NAMALWA (cell line): ENCODE measurements at regions not wholly inside any gene's neighbourhood (a gene's known extent, or its start where the extent isn't known, plus 50 kb on each side); places are given as distances from the start of the nearest gene placed in this dataset.
"Not testable (repeated sequence)": the region's sequence is repeated elsewhere in the genome, so short reads cannot be mapped to it uniquely, and the experiment has no call there.

Experiments
- DNase-seq: peaks from one replicate; pipeline ENCODE4 v3.0.0-alpha.2; 2015; ENCODE audit warnings: low spot score

- no peak for DNase-seq
Measured at GRCh38 chr4:135434936-135435335, 1233.3 kb upstream of the PABPC4L start.

DNA sequence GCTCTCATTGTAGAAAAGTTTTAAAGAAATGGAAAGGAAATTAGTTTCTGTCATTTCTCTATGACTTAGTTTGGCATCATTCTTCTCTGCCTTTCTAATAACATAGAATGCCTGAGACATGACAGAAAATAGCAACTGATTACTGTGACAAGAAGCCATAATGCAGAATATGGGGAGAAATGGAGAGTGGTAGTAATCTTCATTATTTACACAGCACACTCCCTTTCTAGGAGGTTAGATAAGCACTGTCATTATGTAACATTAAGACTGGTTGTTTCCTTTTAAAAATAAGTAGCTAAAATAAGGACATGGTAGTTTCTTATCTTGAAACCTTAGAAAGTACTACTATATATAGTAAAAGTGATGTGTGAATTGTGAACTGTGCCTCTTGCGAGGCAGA lies 1227.9 kb upstream of the PABPC4L start:
- DNase-seq = no peak

GRCh38 chr4:135418353-135418752 lies 1216.8 kb upstream of the PABPC4L start:
- peak; percentile 43 for DNase-seq

DNA sequence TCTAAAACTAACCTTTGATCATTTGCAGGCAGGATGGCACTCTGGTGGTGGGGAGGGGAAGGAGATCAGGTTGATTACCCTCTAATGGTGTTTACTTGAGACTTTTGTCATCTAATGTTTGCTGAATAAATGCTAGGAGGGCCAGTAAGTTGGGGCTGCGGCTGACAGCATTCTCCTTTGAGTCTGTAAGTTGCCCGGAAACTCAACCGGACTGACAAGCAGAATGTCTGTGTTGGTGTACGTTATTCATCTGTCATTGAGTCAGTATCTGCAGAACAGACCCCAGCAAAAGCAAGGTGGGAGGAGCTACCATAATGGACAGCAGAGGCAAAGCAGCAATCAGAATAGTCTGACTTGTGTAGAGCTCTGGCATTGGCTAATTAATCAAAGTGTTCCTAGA lies 1210.6 kb upstream of the PABPC4L start:
- no peak for DNase-seq

DNA sequence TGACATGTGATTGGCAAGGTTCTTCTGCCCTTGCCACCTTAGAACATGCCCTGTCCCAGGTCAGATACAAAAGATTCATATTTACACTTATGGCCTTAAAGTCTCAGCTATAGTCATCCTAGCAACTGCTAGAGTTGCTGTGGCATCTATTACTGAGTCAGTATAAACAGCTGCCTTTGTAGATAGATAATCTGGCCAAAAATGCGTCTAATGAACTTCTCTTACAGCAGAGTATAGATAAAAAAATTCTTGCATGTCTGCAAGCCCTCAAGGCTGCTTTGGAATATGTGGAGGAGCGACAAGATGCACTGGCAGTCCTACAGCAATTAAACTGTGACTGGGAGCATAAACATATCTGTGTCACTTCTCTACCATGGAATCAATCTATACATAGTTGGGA lies 1209.7 kb upstream of the PABPC4L start:
- DNase-seq = no peak

- not testable (repeated sequence) for DNase-seq
Measured at GRCh38 chr4:135409261-135409660, 1207.7 kb upstream of the PABPC4L start.

DNA sequence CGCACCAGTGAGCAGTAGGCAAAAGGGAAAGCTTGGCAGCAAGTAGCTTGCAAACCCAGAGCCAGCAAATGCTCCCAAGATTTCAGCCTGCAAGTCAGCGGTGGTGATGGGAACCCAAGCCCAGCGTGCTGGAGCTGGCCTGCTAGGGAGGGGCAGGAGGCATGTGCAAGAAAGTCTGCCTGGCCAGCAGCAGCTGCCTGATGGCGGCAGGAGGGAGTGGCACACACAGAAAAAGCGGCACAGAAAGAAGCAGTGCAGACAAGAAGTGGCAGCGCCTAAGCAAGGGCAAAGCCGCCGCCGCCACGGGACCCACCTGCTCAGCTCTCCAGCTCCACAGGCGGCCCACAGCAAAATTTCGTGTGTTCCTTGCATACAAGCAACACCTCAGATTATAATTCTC lies 1206.5 kb upstream of the PABPC4L start:
- DNase-seq = no peak

- DNase-seq = not testable (repeated sequence)
Measured at GRCh38 chr4:135406597-135406996, 1205.0 kb upstream of the PABPC4L start.

- no peak for DNase-seq
Measured at GRCh38 chr4:135385830-135386581, 1184.4 kb upstream of the PABPC4L start.

DNA sequence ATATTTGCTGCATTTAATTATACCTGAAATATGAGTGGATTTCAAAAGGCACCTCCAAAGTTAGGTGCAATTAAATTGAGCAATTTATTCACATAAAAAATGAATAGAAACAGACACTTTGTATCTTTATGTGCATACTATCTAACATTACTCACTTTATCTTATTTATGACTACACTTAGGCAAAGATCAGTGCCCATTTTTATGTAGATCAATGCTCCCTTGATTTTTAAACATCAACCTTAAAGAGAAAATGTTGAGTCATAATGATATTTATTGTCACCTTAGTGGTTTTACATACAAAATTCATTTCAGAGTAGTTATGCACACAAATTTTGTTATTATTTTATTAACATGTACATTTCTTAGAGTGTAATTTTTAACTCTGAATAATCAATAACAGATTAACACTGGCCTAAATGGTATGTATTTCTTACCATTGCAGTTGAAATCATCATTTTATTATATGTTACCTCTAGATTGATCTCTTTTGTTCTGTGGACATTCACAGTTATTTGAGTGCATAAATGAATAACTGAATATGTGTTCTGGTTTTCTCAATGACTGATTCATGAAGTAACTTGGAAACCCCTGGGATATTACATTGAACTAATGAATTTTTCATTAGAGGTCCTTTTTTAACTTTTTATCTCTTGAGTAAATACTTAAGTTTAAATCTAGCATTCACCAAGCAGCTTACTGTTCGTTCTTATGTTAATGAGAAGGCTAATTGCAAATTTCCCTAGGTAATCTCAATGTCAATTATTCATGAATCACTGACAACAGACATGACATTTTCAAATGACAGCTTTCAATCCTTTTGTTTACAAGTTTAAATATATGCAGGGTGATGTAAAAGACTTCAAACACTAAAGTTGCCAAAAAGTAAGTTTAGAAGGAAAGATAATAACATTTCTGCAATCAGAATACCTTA lies 1182.0 kb upstream of the PABPC4L start:
- DNase-seq = no peak

- DNase-seq = no peak
Measured at GRCh38 chr4:135382280-135382959, 1180.8 kb upstream of the PABPC4L start.

- DNase-seq = no peak
Measured at GRCh38 chr4:135372131-135372530, 1170.5 kb upstream of the PABPC4L start.

DNA sequence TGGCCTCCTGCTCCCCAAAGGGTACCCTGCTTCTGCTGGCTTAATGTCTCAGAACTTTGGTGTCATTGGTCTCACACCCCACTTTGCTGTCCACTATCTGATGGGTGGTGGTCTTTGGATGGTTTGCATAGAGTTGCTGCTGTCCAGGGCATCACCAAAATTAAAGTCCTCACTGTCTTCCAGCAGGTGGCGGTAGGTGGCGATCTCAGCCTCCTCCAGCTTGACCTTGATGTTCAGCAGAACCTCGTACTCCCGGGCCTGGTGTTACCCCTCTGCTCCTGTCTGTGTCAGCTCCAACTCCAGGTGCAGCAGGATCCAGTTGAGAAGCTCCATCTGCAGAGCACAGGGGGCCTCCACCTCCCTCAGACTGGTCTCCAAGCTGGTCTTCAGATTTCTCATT lies 1169.5 kb upstream of the PABPC4L start:
- DNase-seq = peak; percentile 43

- DNase-seq = no peak
Measured at GRCh38 chr4:135368831-135369230, 1167.2 kb upstream of the PABPC4L start.

GRCh38 chr4:135365065-135365464 lies 1163.5 kb upstream of the PABPC4L start:
- DNase-seq = no peak

- DNase-seq = no peak
Measured at GRCh38 chr4:135359128-135359527, 1157.5 kb upstream of the PABPC4L start.

GRCh38 chr4:135357091-135357490 lies 1155.5 kb upstream of the PABPC4L start:
- DNase-seq = no peak

DNA sequence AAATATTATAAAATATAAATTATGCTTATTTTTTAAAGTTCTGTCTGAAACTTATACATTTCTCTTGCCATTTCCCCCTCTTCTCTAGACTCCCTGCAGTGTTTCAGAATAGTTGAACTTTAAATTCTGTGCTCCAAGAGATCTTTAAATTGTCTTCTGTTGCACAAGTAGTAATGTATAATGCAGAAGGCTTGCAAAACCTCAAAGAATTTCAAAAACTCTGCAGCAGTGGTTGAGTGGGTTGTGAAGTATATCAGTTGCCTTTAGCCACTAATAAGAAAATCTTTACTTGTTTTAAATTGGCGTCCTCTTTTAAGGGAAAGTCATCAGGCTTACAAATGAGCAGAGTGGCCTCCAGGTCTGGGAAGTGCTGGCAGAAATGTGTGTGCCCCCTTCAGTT lies 1153.3 kb upstream of the PABPC4L start:
- no peak for DNase-seq

- DNase-seq = no peak
Measured at GRCh38 chr4:135353008-135353407, 1151.4 kb upstream of the PABPC4L start.

GRCh38 chr4:135344492-135344891 lies 1142.9 kb upstream of the PABPC4L start:
- DNase-seq = no peak

- no peak for DNase-seq
Measured at GRCh38 chr4:135338181-135338580, 1136.6 kb upstream of the PABPC4L start.

DNA sequence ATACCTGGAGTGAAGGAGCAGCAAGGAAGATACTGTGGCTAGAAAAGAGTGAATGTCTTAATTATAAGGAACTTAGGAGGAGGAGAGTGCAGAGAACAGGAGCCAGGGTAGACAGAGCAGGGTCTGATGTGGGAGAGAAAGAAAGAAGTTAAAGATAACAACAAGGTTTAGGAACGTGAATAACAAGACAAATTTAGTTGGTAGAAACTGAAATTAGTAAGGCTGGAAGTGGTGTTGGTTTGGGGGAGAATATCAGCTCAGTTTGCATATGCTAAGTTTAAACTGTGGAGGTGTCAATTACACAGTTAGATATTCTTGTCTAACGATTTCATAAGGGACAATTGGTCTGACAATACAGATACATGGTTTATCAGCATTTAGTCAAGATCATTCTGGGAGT lies 1123.7 kb upstream of the PABPC4L start:
- DNase-seq = no peak

GRCh38 chr4:135319685-135320084 lies 1118.1 kb upstream of the PABPC4L start:
- DNase-seq = no peak
